ENCODE measurements at regions not wholly inside any gene's neighbourhood (a gene's known extent, or its start where the extent isn't known, plus 50 kb on each side); places are given as distances from the start of the nearest gene placed in this dataset.
"Not testable (repeated sequence)": the region's sequence is repeated elsewhere in the genome, so short reads cannot be mapped to it uniquely, and the experiment has no call there.

DNA sequence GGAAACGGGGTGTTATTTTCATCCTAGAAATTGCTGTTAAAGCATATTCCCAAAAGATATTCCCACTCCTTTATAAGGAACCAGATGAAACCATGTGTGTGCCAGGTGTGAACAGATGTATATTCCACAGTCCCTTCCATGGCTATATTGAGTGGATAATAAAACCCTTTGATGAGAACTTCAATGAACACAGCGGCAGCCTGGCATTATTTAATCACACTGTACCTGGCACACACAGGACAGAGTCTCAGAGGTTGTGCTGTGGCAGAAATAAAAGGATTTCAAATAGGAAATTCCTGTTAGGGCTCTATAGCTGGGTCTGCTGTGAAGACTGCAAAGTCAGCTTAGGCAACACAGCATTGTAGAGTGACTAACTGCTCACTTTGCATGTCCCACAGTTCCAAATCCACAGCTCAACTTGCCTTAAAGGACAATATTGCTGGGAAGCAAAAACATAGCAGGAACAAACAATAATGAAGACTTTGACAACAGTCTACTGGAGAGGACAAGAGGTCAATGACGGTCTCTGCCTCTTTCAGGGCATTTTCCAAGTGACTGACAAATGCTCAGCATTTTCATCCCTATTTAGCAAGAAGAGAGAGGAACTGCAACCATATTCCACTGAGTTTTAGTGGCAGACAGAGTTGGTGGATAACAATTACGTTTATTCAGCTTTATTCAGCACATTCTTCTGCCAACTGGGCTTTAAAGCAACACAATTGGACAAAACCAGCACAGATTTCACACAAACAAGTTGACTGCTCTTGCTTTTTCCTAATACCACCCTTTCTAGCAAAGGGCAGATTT lies 255.7 kb upstream of the RGMB start:
- H3K4me1 Mint-ChIP-seq (ENCODE audit: low read depth), result no peaks in the 10 kb centered on the region
- ATAC-seq (no peak), DNase-seq (no peak)
- no peak overlapping the region for H3K27ac Mint-ChIP-seq
- H3K4me3 Mint-ChIP-seq, result no peak overlapping the region
- ChIA-PET CTCF (no interaction called here), POLR2A (no interaction called here)
- no peaks in the 10 kb centered on the region for H3K9me3 Mint-ChIP-seq (ENCODE audit: insufficient read depth)
- no peaks in the 10 kb centered on the region for H3K36me3 Mint-ChIP-seq (ENCODE audit: low read depth)
- no peaks in the 10 kb centered on the region for H3K27me3 Mint-ChIP-seq (ENCODE audit: low read depth)

GRCh38 chr5:98518754-98519153 lies 254.7 kb upstream of the RGMB start:
- Mint-ChIP-seq H3K27me3 (ENCODE audit: low read depth) (no peaks in the 10 kb centered on the region), H3K4me1 (ENCODE audit: low read depth) (no peaks in the 10 kb centered on the region), H3K36me3 (ENCODE audit: low read depth) (no peaks in the 10 kb centered on the region), H3K4me3 (no peak overlapping the region), H3K9me3 (ENCODE audit: insufficient read depth) (no peaks in the 10 kb centered on the region), H3K27ac (no peak overlapping the region)
- DNase-seq (no peak), ATAC-seq (no peak)
- ChIA-PET CTCF (no interaction called here), POLR2A (no interaction called here)

DNA sequence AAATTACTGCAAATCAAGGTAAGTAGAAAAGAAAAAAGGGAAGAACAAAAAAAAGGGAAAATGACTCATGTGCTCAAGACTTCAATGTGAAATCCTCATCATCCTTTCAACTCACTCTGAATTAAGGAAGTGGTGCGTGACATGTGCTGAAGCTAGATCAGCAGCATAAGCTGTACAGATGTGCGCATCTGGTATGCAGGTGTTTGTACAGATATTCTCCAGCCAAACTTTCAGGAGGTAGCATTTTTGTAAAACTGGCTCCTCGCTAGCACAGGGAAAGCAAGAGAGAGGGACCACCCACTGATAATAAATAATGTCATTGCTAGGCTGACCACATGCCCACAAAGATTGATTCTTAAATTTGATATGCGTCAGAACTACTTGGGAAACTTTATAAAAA lies 253.9 kb upstream of the RGMB start:
- no peaks in the 10 kb centered on the region for H3K9me3 Mint-ChIP-seq (ENCODE audit: insufficient read depth)
- H3K4me3 Mint-ChIP-seq, result no peak overlapping the region
- DNase-seq (no peak), ATAC-seq (no peak)
- CTCF ChIA-PET, result no interaction called here
- H3K27ac Mint-ChIP-seq, result no peak overlapping the region
- no peaks in the 10 kb centered on the region for H3K27me3 Mint-ChIP-seq (ENCODE audit: low read depth)
- POLR2A ChIA-PET, result no interaction called here
- H3K4me1 Mint-ChIP-seq (ENCODE audit: low read depth), result no peaks in the 10 kb centered on the region
- H3K36me3 Mint-ChIP-seq (ENCODE audit: low read depth), result no peaks in the 10 kb centered on the region

GRCh38 chr5:98521821-98522220 lies 251.6 kb upstream of the RGMB start:
- Mint-ChIP-seq H3K9me3 (ENCODE audit: insufficient read depth) (no peaks in the 10 kb centered on the region), H3K27me3 (ENCODE audit: low read depth) (no peaks in the 10 kb centered on the region), H3K36me3 (ENCODE audit: low read depth) (no peaks in the 10 kb centered on the region), H3K4me3 (no peak overlapping the region), H3K4me1 (ENCODE audit: low read depth) (no peaks in the 10 kb centered on the region), H3K27ac (no peak overlapping the region)
- ChIA-PET CTCF (no interaction called here), POLR2A (no interaction called here)
- no peak for DNase-seq
- ATAC-seq, result no peak

- H3K27ac Mint-ChIP-seq, result no peak overlapping the region
- H3K4me3 Mint-ChIP-seq, result no peak overlapping the region
- ChIA-PET POLR2A (no interaction called here), CTCF (no interaction called here)
- no peak for ATAC-seq
- no peak for DNase-seq
- H3K9me3 Mint-ChIP-seq (ENCODE audit: insufficient read depth), result no peaks in the 10 kb centered on the region
- no peaks in the 10 kb centered on the region for H3K4me1 Mint-ChIP-seq (ENCODE audit: low read depth)
- no peaks in the 10 kb centered on the region for H3K36me3 Mint-ChIP-seq (ENCODE audit: low read depth)
- H3K27me3 Mint-ChIP-seq (ENCODE audit: low read depth), result no peaks in the 10 kb centered on the region
Observed at GRCh38 chr5:98524773-98525172, 248.7 kb upstream of the RGMB start.

GRCh38 chr5:98527846-98528245 lies 245.6 kb upstream of the RGMB start:
- ChIA-PET POLR2A (no interaction called here), CTCF (no interaction called here)

DNA sequence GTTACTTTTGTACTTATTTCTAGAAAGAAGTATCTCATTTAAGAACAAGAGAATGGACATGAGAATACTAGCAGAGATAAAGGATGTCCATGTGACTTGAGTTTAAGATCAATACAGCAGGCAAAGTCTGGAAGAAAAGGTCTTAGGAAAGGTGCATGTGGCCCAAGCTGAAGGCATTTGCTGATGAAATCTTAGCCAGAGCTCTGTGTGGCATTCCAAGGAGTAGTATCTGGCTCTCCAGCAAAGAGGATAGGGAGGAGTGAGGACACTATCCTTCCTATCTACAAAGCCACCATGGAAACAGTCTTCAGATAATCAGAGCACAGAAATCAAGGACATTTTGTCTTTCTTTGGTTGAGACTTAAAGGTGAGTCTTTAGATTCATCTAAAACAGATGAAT lies 244.1 kb upstream of the RGMB start:
- CTCF ChIA-PET, result no interaction called here
- ATAC-seq, result no peak

More at GRCh38 chr5:98527846-98528245, 245.6 kb upstream of the RGMB start:
- no peak overlapping the region for H3K27ac Mint-ChIP-seq
- ATAC-seq, result no peak
- H3K4me1 Mint-ChIP-seq (ENCODE audit: low read depth), result no peaks in the 10 kb centered on the region
- H3K27me3 Mint-ChIP-seq (ENCODE audit: low read depth), result no peaks in the 10 kb centered on the region
- no peak for DNase-seq
- H3K9me3 Mint-ChIP-seq (ENCODE audit: insufficient read depth), result no peaks in the 10 kb centered on the region
- H3K36me3 Mint-ChIP-seq (ENCODE audit: low read depth), result no peaks in the 10 kb centered on the region
- no peak overlapping the region for H3K4me3 Mint-ChIP-seq

GRCh38 chr5:98530224-98530623 lies 243.2 kb upstream of the RGMB start:
- CTCF ChIA-PET, result no interaction called here
- Mint-ChIP-seq H3K9me3 (ENCODE audit: insufficient read depth) (no peaks in the 10 kb centered on the region), H3K4me1 (ENCODE audit: low read depth) (no peaks in the 10 kb centered on the region), H3K36me3 (ENCODE audit: low read depth) (no peaks in the 10 kb centered on the region), H3K4me3 (no peak overlapping the region), H3K27ac (no peak overlapping the region), H3K27me3 (ENCODE audit: low read depth) (no peaks in the 10 kb centered on the region)
- POLR2A ChIA-PET, result no interaction called here
- ATAC-seq (no peak), DNase-seq (no peak)

More for the DNA sequence above, 244.1 kb upstream of the RGMB start:
- no peak overlapping the region for H3K4me3 Mint-ChIP-seq
- H3K27ac Mint-ChIP-seq, result no peak overlapping the region
- no peaks in the 10 kb centered on the region for H3K9me3 Mint-ChIP-seq (ENCODE audit: insufficient read depth)
- H3K27me3 Mint-ChIP-seq (ENCODE audit: low read depth), result no peaks in the 10 kb centered on the region
- H3K36me3 Mint-ChIP-seq (ENCODE audit: low read depth), result no peaks in the 10 kb centered on the region
- POLR2A ChIA-PET, result no interaction called here
- DNase-seq, result no peak
- no peaks in the 10 kb centered on the region for H3K4me1 Mint-ChIP-seq (ENCODE audit: low read depth)

DNA sequence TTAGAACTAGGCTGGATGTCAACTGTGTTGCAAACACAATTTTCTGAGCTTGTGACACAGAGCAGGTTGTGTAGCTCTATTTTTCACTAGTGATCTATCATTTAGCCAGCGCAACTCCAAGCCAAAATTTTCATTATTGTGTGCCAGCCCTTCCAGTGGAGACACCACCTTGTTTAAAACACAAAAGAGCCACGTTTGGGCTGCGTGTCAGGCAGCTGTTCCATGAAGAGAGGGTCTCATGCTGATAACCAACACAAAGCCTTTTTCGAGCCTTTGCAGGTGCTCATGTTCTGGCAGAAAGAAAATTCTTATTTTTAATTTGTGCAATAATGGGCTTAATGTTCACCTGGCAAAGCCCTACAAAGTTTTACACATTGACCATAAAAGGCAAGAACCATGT lies 237.6 kb upstream of the RGMB start:
- CTCF ChIA-PET, result interaction anchor here (1.2 kb wide), 1 partner anchor 26 kb away, joined by 3 read pairs; no protein-coding TSS in a partner anchor

GRCh38 chr5:98540056-98540455 lies 233.4 kb upstream of the RGMB start:
- Mint-ChIP-seq H3K27ac (no peak overlapping the region), H3K4me1 (ENCODE audit: low read depth) (no peaks in the 10 kb centered on the region), H3K9me3 (ENCODE audit: insufficient read depth) (peaks cover 12% of the 10 kb centered on the region), H3K4me3 (no peak overlapping the region), H3K36me3 (ENCODE audit: low read depth) (no peaks in the 10 kb centered on the region), H3K27me3 (ENCODE audit: low read depth) (no peaks in the 10 kb centered on the region)
- CTCF ChIA-PET, result no interaction called here
- DNase-seq, result no peak
- POLR2A ChIA-PET, result no interaction called here
- ATAC-seq, result no peak

More for the DNA sequence above, 237.6 kb upstream of the RGMB start:
- ATAC-seq (no peak), DNase-seq (no peak)
- POLR2A ChIA-PET, result no interaction called here
- Mint-ChIP-seq H3K36me3 (ENCODE audit: low read depth) (no peaks in the 10 kb centered on the region), H3K4me1 (ENCODE audit: low read depth) (no peaks in the 10 kb centered on the region), H3K9me3 (ENCODE audit: insufficient read depth) (peaks cover 2% of the 10 kb centered on the region), H3K4me3 (no peak overlapping the region), H3K27ac (no peak overlapping the region), H3K27me3 (ENCODE audit: low read depth) (no peaks in the 10 kb centered on the region)

GRCh38 chr5:98541641-98542040 lies 231.8 kb upstream of the RGMB start:
- POLR2A ChIA-PET, result no interaction called here

DNA sequence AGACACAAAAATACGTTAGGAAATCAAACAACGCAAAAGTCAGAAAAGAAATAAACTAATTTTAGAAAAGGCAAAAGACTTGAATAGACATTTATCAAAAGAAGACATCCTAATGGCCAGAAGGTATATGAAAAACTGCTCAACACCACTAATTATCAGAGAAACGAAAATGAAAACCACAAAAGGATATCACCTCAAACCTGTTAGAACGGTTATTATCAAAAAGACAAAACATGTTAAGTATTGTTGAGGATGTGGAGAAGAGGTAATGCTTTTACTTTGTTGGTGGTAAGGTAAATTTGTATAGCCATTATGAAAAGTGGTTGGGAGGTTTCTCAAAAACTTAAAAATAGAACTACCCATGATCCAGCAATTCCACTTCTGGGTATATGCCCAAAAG lies 230.0 kb upstream of the RGMB start:
- Mint-ChIP-seq H3K27me3 (ENCODE audit: low read depth) (no peaks in the 10 kb centered on the region), H3K4me1 (ENCODE audit: low read depth) (no peaks in the 10 kb centered on the region), H3K36me3 (ENCODE audit: low read depth) (no peaks in the 10 kb centered on the region), H3K27ac (no peak overlapping the region), H3K9me3 (ENCODE audit: insufficient read depth) (peaks cover 12% of the 10 kb centered on the region), H3K4me3 (no peak overlapping the region)
- ChIA-PET POLR2A (no interaction called here), CTCF (no interaction called here)
- DNase-seq (no peak), ATAC-seq (no peak)

More at GRCh38 chr5:98541641-98542040, 231.8 kb upstream of the RGMB start:
- Mint-ChIP-seq H3K27me3 (ENCODE audit: low read depth) (no peaks in the 10 kb centered on the region), H3K4me1 (ENCODE audit: low read depth) (no peaks in the 10 kb centered on the region), H3K27ac (no peak overlapping the region), H3K36me3 (ENCODE audit: low read depth) (no peaks in the 10 kb centered on the region), H3K9me3 (ENCODE audit: insufficient read depth) (peaks cover 12% of the 10 kb centered on the region), H3K4me3 (no peak overlapping the region)
- DNase-seq, result no peak
- no peak for ATAC-seq
- CTCF ChIA-PET, result no interaction called here

- H3K27ac Mint-ChIP-seq; H3K9me3 Mint-ChIP-seq (ENCODE audit: insufficient read depth); POLR2A ChIA-PET; DNase-seq; H3K4me1 Mint-ChIP-seq (ENCODE audit: low read depth); ATAC-seq; H3K27me3 Mint-ChIP-seq (ENCODE audit: low read depth); H3K4me3 Mint-ChIP-seq; CTCF ChIA-PET; H3K36me3 Mint-ChIP-seq (ENCODE audit: low read depth): not testable (repeated sequence)
Observed at GRCh38 chr5:98546924-98547323, 226.5 kb upstream of the RGMB start.
